ENCODE measurements at regions not wholly inside any gene's neighbourhood (a gene's known extent, or its start where the extent isn't known, plus 50 kb on each side); places are given as distances from the start of the nearest gene placed in this dataset.
"Not testable (repeated sequence)": the region's sequence is repeated elsewhere in the genome, so short reads cannot be mapped to it uniquely, and the experiment has no call there.

DNA sequence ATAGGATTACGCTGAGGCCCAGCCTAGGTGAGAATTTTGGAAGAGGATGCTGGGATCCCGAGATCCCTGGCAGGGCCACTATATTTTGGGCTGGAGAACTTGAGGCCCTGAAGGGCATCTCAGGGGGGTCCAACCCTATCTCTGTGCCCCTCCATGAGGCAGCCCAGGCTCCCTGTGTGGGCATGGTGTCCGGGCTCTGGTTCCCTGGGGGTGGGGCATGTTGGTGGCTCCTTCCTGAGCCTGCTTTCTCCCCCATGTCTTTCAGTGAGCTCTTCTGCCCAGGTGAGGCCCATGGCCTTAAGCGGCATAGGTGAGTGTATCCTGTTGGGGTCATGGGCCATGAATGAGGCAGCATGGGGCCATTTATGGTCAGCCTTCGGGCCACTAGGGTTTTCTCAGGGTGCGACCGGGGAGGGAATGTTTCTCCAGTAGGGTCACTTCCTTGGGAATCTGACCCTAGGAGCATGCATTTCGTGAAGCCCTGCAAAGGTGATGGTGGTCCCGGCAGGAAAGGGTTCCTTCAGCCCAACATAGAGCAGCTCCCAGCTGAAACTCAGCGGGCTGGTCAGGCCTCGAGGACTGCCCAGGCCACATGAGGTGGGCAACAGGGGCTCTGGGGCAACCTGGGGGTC is 191.3 kb downstream of the UBE3A start:
- no peak for DNase-seq (ENCODE audit: low read depth in 2 of 2)

DNA sequence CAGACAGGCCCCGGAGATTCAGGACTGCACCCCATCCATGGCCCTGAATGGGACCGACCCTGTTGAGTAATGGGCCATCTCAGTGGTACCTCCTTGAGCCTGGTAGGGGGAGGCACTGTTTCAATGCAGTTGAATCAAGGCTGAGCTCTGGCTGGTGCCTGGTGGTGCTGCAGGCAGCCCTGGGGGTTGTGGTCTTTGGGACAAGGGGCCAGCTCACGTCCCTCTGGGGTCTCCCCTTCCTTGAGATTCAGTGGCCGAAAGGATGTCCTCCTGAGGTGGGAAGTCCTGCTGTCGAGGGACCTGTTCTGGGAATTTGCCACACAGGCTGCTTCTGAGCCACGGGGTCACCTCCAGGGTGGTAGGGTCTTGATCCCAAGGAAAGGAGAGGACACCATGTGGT is 190.7 kb downstream of the UBE3A start:
- not testable (repeated sequence) for DNase-seq (ENCODE audit: low read depth in 2 of 2)

DNA sequence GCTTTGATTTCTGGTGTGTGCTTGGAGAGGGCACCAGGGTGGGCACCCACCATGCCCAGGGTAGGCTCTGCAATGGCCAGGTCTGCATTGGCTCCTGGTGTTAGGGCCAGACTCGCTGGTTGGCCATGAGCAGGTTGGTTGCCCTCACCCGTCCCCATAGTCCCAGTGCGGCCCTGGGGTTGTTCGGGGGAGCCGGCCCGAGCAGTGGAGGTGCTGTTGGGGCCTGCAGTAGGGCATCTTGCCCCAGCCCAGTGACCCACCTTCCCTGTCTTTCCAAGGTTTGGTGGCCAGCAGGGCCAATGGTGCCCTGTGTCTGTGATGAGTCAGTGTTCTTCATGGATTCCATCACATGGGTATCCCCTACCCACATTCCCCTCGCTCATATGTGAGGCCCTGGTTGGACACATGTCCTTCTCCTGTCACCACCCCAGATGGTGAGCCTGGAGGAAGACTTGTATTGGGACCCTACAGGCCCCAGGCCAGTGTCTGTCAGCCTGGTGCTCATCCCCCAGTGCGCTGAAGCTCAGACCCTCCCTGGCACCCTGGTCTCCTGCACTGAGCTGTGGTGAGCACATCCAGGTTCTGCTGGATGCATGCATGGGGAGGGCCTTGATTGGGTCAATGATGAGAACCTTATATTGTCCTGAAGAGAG is 190.1 kb downstream of the UBE3A start:
- no peak for DNase-seq (ENCODE audit: low read depth in 2 of 2)

DNA sequence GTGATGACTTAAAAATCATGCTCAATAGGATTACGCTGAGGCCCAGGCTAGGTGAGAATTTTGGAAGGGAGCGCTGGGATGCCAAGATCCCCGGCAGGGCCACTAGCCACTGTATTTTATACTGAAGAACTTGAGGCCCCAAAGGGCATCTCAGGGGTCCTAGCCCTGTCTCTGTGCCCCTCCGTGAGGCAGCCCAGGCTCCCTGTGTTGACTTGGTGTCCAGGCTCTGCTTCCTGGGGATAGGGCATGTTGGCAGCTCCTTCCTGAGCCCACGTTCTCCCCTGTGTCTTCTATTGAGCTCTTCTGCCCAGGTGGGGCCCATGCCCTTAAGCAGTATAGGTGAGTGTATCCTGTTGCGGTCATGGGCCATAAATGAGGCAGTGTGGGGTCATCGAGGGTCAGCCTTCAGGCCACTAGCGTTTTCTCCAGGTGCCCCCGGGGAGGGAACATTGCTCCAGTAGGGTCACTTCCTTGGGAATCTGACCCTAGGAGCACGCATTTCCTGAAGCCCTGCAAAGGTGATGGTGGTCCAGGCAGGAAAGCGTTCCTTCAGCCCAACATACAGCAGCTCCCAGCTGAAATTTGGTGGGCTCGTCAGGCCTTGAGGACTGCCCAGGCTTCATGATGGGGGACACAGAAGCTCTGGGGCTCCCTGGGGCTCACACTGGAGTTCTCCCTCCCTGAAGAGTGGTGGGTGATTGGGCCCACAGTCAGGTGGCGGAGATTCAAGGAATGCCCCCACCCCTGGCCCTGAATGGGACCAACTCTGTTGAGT is 189.4 kb downstream of the UBE3A start:
- DNase-seq (ENCODE audit: low read depth in 2 of 2): no peak

DNA sequence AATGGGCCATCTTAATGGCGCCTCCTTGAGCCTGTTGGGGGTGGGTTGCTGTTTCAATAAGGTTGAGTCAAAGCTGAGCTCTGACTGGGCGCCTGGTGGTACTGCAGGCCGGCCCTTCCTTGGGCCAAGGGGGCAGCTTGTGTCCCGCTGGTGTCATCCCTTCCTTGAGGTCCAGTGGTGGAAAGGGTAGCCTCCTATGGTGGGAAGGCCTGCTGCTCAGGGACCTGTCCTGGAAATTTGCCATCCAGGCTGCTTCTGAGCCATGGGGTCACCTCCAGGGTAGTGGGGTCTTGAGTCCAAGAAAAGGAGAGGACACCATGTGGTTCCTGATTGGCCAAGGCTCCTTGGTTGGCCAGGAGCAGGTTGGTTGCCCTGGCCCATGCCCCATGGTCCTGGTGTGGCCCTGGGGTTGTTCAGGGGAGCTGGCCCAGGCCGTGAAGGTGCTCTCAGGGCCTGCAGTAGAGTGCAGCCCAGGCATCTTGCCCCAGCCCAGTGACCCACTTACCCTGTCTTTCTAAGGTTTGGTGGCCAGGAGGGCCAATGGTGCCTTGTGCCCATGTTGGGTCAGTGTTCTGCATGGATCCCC is 188.7 kb downstream of the UBE3A start:
- no peak for DNase-seq (ENCODE audit: low read depth in 2 of 2)

DNA sequence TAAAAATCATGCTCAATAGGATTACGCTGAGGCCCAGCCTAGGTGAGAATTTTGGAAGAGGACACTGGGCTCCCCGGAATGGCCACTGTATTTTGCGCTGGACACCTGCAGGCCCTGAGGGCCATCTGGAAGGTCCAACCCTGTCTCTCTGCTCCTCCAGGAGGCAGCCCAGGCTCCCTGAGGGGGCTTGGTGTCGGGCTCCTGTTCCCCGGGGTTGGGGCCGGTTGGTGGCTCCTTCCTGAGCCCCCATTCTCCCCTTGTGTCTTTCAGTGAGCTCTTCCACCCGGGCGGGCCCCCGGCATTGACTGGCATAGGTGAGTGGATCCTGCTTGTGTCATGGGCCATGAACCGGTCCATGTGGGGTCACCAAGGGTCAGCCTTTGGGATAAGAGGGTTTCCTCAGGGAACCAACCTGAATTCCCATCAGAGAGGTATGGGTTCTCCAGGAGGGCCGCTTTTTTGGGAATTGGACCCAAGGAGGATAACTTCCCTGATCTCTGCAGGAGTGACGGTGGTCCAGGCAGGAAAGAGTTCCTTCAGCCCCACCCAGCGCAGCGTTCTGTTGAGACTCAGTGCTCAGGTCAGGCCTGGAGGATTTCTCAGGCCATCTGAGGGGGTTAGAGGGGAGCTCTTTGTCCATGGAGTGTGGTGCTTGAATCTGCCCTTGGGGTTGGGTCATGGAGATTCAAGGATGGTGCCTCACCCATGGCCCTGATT is 187.8 kb downstream of the UBE3A start:
- DNase-seq (ENCODE audit: low read depth in 2 of 2): no peak

DNA sequence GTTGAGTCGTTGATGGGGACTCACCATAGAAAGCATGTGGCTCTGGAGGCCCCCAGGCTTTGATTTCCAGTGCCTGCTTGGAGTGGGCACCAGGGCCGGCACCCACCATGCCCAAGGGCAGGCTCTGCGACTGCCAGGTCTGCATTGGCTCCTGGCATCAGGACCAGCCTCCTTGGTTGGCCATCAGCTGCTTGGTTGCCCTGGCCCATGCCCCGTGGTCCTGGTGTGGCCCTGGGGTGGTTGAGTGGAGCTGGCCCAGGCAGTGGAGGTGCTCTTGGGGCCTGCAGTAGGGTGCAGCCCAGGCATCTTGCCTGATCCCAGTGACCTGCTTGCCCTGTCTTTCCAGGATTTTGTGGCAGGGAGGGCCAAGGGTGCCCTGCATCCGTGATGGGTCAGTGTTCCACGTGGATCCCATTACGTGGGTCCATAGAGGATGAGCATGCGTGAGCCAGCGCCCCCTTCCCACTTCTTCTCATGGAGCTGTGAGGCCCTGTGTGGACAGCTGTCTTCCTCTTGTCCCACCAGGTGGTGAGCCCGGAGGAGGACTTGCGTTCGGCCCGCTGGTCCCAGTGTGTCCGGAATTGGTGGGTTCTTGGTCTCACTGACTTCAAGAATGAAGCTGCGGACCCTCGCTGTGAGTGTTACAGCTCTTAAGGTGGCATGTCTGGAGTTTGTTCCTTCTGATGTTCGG is 187.0 kb downstream of the UBE3A start:
- DNase-seq (ENCODE audit: low read depth in 2 of 2): no peak

DNA sequence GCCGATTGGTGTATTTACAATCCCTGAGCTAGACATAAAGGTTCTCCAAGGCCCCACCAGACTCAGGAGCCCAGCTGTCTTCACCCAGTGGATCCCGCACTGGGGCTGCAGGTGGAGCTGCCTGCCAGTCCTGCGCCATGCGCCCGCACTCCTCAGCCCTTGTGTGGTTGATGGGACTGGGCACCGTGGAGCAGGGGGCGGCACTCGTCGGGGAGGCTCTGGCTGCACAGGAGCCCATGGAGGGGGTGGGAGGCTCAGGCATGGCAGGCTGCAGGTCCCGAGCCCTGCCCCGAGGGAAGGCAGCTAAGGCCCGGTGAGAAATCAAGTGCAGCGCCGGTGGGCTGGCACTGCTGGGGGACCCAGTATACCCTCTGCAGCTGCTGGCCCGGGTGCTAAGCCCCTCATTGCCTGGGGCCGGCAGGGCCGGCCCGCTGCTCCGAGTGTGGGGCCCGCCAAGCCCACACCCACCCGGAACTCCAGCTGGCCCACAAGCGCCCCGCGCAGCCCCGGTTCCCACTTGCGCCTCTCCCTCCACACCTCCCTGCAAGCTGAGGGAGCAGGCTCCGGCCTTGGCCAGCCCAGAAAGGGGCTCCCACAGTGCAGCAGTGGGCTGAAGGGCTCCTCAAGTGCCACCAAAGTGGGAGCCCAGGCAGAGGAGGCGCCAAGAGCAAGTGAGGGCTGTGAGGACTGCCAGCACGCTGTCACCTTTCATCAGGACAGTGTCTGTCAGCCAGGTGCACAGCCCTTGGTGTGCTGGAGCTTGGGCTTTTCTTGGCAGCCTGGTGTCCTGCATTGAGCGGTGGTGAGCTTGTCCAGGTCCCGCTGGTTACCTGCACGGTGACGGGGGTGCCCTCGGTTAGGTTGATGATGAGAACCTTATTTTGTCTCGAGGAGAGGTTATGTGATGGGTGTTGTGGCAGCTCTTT is 185.5 kb downstream of the UBE3A start:
- DNase-seq (ENCODE audit: low read depth in 2 of 2): not testable (repeated sequence)

DNA sequence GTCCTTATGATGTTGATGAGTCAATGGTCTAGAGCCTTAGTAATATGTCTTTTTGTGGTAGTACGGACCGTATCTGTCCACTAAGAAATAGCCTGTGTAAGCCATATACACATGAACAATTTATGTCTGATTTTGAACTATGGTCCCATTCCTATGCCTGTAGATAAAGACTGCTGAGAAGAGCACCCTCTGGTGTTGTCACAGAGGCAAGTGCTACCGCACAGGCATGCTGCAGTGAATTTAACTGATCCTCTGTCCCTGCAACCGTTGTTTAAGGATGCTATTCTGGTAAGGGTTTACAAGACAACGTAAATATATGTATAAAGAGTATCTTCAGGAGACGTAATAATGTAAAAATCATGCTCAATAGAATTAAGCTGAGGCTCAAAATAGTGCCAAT is 170.7 kb downstream of the UBE3A start:
- no peak for DNase-seq (ENCODE audit: low read depth in 2 of 2)
